H1 (cell line): ENCODE measurements at regions not wholly inside any gene's neighbourhood (a gene's known extent, or its start where the extent isn't known, plus 50 kb on each side); places are given as distances from the start of the nearest gene placed in this dataset.

Experiments
- CTCF ChIA-PET: fragments of 300-600 bp; sonication (Branson Sonifier 250); formaldehyde crosslinking; loops from one replicate; lab custom pipeline; 2021; ENCODE audit not compliant: partially characterized antibody; lab: Charles Lee
- POLR2A ChIA-PET: fragments of 300-600 bp; sonication (Branson Sonifier 250); formaldehyde crosslinking; loops from one replicate; lab custom pipeline; 2021; ENCODE audit warnings: inconsistent platforms; ENCODE audit not compliant: partially characterized antibody; lab: Charles Lee
- DNase-seq, 2 experiments: peaks; one replicate each; pipeline versions ENCODE4 v3.0.0 to v3.0.0-alpha.2; 2010 to 2022; ENCODE audit warnings: low spot score in 2 of 2, low read depth in 1 of 2, mixed read lengths in 1 of 2
- FAIRE-seq: peaks from 2 replicates; lab custom pipeline; 2011; peaks lifted over from hg19 to GRCh38; lab: Jason Lieb, UNC
- H2AFZ ChIP-seq: 2 replicates; pipeline ENCODE4 v1.8.1; 2012; ENCODE audit warnings: low read length, inconsistent platforms
- H2AK5ac ChIP-seq: 2 replicates; pipeline ENCODE4 v1.6.1; 2013; ENCODE audit warnings: low read depth, low read length
- H2BK120ac ChIP-seq: replicated peaks from 2 replicates; pipeline ENCODE3; 2013; ENCODE audit warnings: low read depth, low read length, inconsistent platforms
- H2BK12ac ChIP-seq: 2 replicates; pipeline ENCODE4 v1.6.1; 2013; ENCODE audit warnings: low read depth, low read length
- H2BK15ac ChIP-seq: 2 replicates; pipeline ENCODE4 v1.6.1; 2013; ENCODE audit warnings: low read length
- H2BK20ac ChIP-seq: 2 replicates; pipeline ENCODE4 v1.6.1; 2013; ENCODE audit warnings: low read length
- H2BK5ac ChIP-seq: 2 replicates; pipeline ENCODE4 v1.6.1; 2013; ENCODE audit warnings: low read depth, low read length
- H3K14ac ChIP-seq: 2 replicates; pipeline ENCODE4 v1.6.1; 2013; ENCODE audit warnings: inconsistent platforms; ENCODE audit not compliant: insufficient read length
- H3K18ac ChIP-seq: 2 replicates; pipeline ENCODE4 v1.6.1; 2013; ENCODE audit warnings: low read length; ENCODE audit errors: extremely low read depth
- H3K23ac ChIP-seq: 2 replicates; pipeline ENCODE4 v1.6.1; 2013; ENCODE audit warnings: inconsistent platforms; ENCODE audit not compliant: insufficient read length
- H3K23me2 ChIP-seq: 2 replicates; pipeline ENCODE4 v1.6.1; 2013; ENCODE audit warnings: low read depth, low read length
- H3K27ac ChIP-seq: 2 replicates; pipeline ENCODE4 v1.6.1; 2011; ENCODE audit warnings: low read depth, low read length, inconsistent platforms
- H3K27me3 ChIP-seq, 4 experiments: replicated peaks in 1 of 4; 1 replicate in 1 of 4; 2 replicates in 3 of 4; pipeline versions ENCODE4 v1.6.1 to v1.8.1; 2011 to 2013; ENCODE audit warnings: low read length in 3 of 4, mild to moderate bottlenecking in 3 of 4, inconsistent platforms in 2 of 4, mixed read lengths in 2 of 4, moderate library complexity in 1 of 4; ENCODE audit not compliant: control insufficient read depth in 3 of 4, insufficient read depth in 3 of 4; ENCODE audit errors: extremely low read depth in 1 of 4
- H3K36me3 ChIP-seq, 4 experiments: 2 replicates each; pipeline versions ENCODE4 v1.6.1 to v1.8.1; 2011 to 2013; ENCODE audit warnings: mild to moderate bottlenecking in 4 of 4, low read length in 3 of 4, moderate library complexity in 2 of 4, control low read depth in 1 of 4, inconsistent platforms in 1 of 4; ENCODE audit not compliant: insufficient read depth in 4 of 4, control insufficient read depth in 2 of 4
- H3K4ac ChIP-seq: replicated peaks from 2 replicates; pipeline ENCODE3; 2013; ENCODE audit warnings: low read length, low read depth, mixed read lengths, inconsistent platforms; ENCODE audit not compliant: insufficient read length
- H3K4me1 ChIP-seq, 4 experiments: replicated peaks in 1 of 4; 1 replicate in 1 of 4; 2 replicates in 3 of 4; pipeline versions ENCODE4 v1.6.1 to v1.8.1; 2011 to 2013; ENCODE audit warnings: low read length in 3 of 4, inconsistent platforms in 2 of 4, mixed read lengths in 1 of 4; ENCODE audit not compliant: insufficient read depth in 4 of 4, control insufficient read depth in 3 of 4
- H3K4me2 ChIP-seq, 2 experiments: 2 replicates each; pipeline versions ENCODE4 v1.6.1 to v1.8.1; 2011 to 2013; ENCODE audit warnings: low read depth in 2 of 2, low read length in 2 of 2, control low read depth in 1 of 2, inconsistent platforms in 1 of 2, mild to moderate bottlenecking in 1 of 2; ENCODE audit not compliant: insufficient read depth in 1 of 2
- H3K4me3 ChIP-seq, 4 experiments: fragments of 200-600, 300-600 bp in 1 of 4; sonication (generic), shearing (Covaris generic), sonication (Bioruptor Twin) in 1 of 4; 2 replicates each; pipeline versions ENCODE4 v1.5.1 to v1.8.1; 2011 to 2016; ENCODE audit warnings: low read length in 4 of 4, low read depth in 3 of 4, control low read depth in 2 of 4, inconsistent platforms in 2 of 4, mild to moderate bottlenecking in 2 of 4, mixed read lengths in 1 of 4, moderate library complexity in 1 of 4; ENCODE audit not compliant: insufficient read depth in 2 of 4; ENCODE audit errors: extremely low read depth in 1 of 4
- H3K56ac ChIP-seq: replicated peaks from 2 replicates; pipeline ENCODE3; 2013; ENCODE audit warnings: low read depth, mild to moderate bottlenecking, mixed read lengths, low read length, inconsistent platforms; ENCODE audit not compliant: insufficient read length
- H3K79me1 ChIP-seq: 2 replicates; pipeline ENCODE4 v1.6.1; 2013; ENCODE audit warnings: low read depth, low read length, control low read depth
- H3K79me2 ChIP-seq, 2 experiments: 2 replicates each; pipeline versions ENCODE4 v1.6.1 to v1.8.1; 2012 to 2013; ENCODE audit warnings: low read length in 2 of 2, mild to moderate bottlenecking in 2 of 2, inconsistent platforms in 1 of 2; ENCODE audit not compliant: insufficient read depth in 2 of 2, control insufficient read depth in 1 of 2
- H3K9ac ChIP-seq, 4 experiments: replicated peaks in 1 of 4; 1 replicate in 1 of 4; 2 replicates in 3 of 4; pipeline versions ENCODE4 v1.6.1 to v1.8.1; 2011 to 2013; ENCODE audit warnings: low read depth in 3 of 4, low read length in 3 of 4, control low read depth in 2 of 4, mild to moderate bottlenecking in 2 of 4, moderate library complexity in 2 of 4, inconsistent platforms in 1 of 4; ENCODE audit errors: extremely low read depth in 1 of 4
- H3K9me3 ChIP-seq, 2 experiments: 2 replicates each; pipeline versions ENCODE4 v1.6.1 to v1.8.1; 2012 to 2013; ENCODE audit warnings: mild to moderate bottlenecking in 2 of 2, moderate library complexity in 2 of 2, control low read depth in 1 of 2, inconsistent platforms in 1 of 2, low read depth in 1 of 2, low read length in 1 of 2, mixed read lengths in 1 of 2; ENCODE audit not compliant: insufficient read depth in 2 of 2
- H4K20me1 ChIP-seq, 2 experiments: replicated peaks in 1 of 2; 2 replicates each; pipeline versions ENCODE3 to v1.8.1; 2011 to 2013; ENCODE audit warnings: inconsistent platforms in 2 of 2, low read length in 2 of 2, mild to moderate bottlenecking in 1 of 2; ENCODE audit not compliant: insufficient read depth in 2 of 2, control insufficient read depth in 1 of 2
- H4K5ac ChIP-seq: 2 replicates; pipeline ENCODE4 v1.6.1; 2013; ENCODE audit warnings: low read length, low read depth, mixed read lengths, inconsistent platforms; ENCODE audit not compliant: insufficient read length
- H4K8ac ChIP-seq: 2 replicates; pipeline ENCODE4 v1.8.0; 2013; ENCODE audit warnings: mild to moderate bottlenecking, moderate library complexity, low read length, inconsistent platforms; ENCODE audit not compliant: insufficient read depth; ENCODE audit errors: extremely low read depth
- H4K91ac ChIP-seq: replicated peaks from 2 replicates; pipeline ENCODE3; 2013; ENCODE audit warnings: low read length, mixed read lengths, inconsistent platforms; ENCODE audit not compliant: insufficient read length
- EZH2 ChIP-seq: fragments of 200-600 bp; sonication (generic); IDR thresholded peaks from 2 replicates; pipeline ENCODE4 v1.7.1; 2012; ENCODE audit warnings: low read depth, mild to moderate bottlenecking, moderate library complexity, low read length, inconsistent platforms; ENCODE audit not compliant: severe bottlenecking
- HDAC2 ChIP-seq, 2 experiments: fragments of 300-600 bp in 1 of 2; sonication (generic) in 1 of 2; IDR thresholded peaks; 2 replicates each; pipeline ENCODE4 v1.6.1; 2011 to 2012; ENCODE audit warnings: low read depth in 2 of 2, low read length in 2 of 2, mild to moderate bottlenecking in 2 of 2, moderate library complexity in 2 of 2, borderline replicate concordance in 1 of 2, inconsistent platforms in 1 of 2
- JUN ChIP-seq: IDR thresholded peaks from 2 replicates; pipeline ENCODE4 v1.6.1; 2011; ENCODE audit warnings: low read depth, mild to moderate bottlenecking, improper control_type of control experiment, low read length
- JUND ChIP-seq: IDR thresholded peaks from 2 replicates; pipeline ENCODE4 v1.6.1; 2011; ENCODE audit warnings: mild to moderate bottlenecking, improper control_type of control experiment, low read length
- NRF1 ChIP-seq: IDR thresholded peaks from 2 replicates; pipeline ENCODE4 v1.6.1; 2011; ENCODE audit warnings: mild to moderate bottlenecking, low read depth, low read length, improper control_type of control experiment
- PHF8 ChIP-seq: fragments of 200-600 bp; sonication (generic); conservative IDR thresholded peaks from 2 replicates; pipeline ENCODE4 v1.7.1; 2012; ENCODE audit warnings: low read depth, mild to moderate bottlenecking, inconsistent platforms, low read length, moderate library complexity
- POLR2A ChIP-seq, 2 experiments: IDR thresholded peaks; 1 replicate in 1 of 2; 2 replicates in 1 of 2; pipeline ENCODE4 v1.6.1; 2011; ENCODE audit warnings: low read depth in 2 of 2, low read length in 2 of 2, mild to moderate bottlenecking in 2 of 2; ENCODE audit errors: control extremely low read depth in 1 of 2
- RBBP5 ChIP-seq: IDR thresholded peaks from 2 replicates; pipeline ENCODE4 v1.7.1; 2012; ENCODE audit warnings: low read depth, mild to moderate bottlenecking, inconsistent platforms, low read length, moderate library complexity, borderline replicate concordance
- RFX5 ChIP-seq: IDR thresholded peaks from 2 replicates; pipeline ENCODE4 v1.6.1; 2011; ENCODE audit warnings: low read depth, low read length, improper control_type of control experiment, borderline replicate concordance
- SRF ChIP-seq: IDR thresholded peaks from 2 replicates; pipeline ENCODE4 v1.6.1; 2011; ENCODE audit warnings: mild to moderate bottlenecking, low read depth, low read length, moderate library complexity
- SUZ12 ChIP-seq: fragments of 200-600 bp; sonication (generic); IDR thresholded peaks from 2 replicates; pipeline ENCODE4 v1.6.1; 2012; ENCODE audit warnings: mild to moderate bottlenecking, inconsistent platforms, low read length, moderate library complexity, mixed read lengths
- TCF12 ChIP-seq: IDR thresholded peaks from 2 replicates; pipeline ENCODE4 v1.6.1; 2011; ENCODE audit warnings: low read depth, mild to moderate bottlenecking, low read length
- TEAD4 ChIP-seq: IDR thresholded peaks from 2 replicates; pipeline ENCODE4 v1.6.1; 2012; ENCODE audit warnings: low read depth, low read length, inconsistent platforms, mixed read lengths
- WGBS, 2 experiments: shearing (Covaris generic) in 1 of 2; methylation state at CpG; one replicate each; pipeline versions ENCODE4 v1.1.6 to v1.1.7; 2013 to 2015; ENCODE audit warnings: low lambda C conversion rate in 2 of 2, mixed read lengths in 2 of 2, inconsistent platforms in 1 of 2, low coverage in 1 of 2, missing lambda C conversion rate in 1 of 2; ENCODE audit not compliant: insufficient replicate concordance in 2 of 2, insufficient coverage in 1 of 2, insufficient read length in 1 of 2; ENCODE audit errors: extremely low coverage in 1 of 2, missing lambda C conversion rate in 1 of 2; 5-methylcytosine and 5-hydroxymethylcytosine counted together
- TF ChIP-seq, protein P1 (sequence below): IDR thresholded peaks from 2 replicates; pipeline ENCODE4 v1.6.1; 2012; ENCODE audit warnings: inconsistent platforms
- TF ChIP-seq, protein P2 (sequence below): IDR thresholded peaks from 2 replicates; pipeline ENCODE4 v1.6.1; 2012; ENCODE audit warnings: inconsistent platforms

DNA sequence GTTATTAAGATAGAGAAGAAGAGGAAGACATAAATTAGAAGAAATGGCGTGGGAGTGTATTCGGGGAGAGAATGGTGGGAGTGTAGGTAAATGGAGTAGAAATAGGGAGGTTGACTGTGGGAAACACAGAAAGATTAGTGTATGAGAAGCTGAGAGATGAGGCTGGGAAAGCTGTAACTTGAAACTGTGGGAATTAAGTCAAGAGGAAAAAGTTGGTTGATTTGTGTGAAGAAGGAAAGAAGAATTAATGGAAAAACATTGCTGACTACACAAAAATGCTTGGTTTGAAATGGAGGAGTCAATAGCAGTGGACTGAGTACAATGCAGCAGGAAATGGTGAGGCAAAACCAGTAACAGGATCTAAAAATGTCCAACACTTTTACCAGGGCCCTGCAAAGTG lies 448.3 kb downstream of the PTPRC start:
- CTCF ChIA-PET: no interaction called here
- no peak overlapping the region for H2BK20ac ChIP-seq
- no peak overlapping the region for H2BK15ac ChIP-seq
- no peak overlapping the region for H4K5ac ChIP-seq
- H3K4me1 ChIP-seq: no peaks in the 10 kb centered on the region
- H3K36me3 ChIP-seq: no peaks in the 10 kb centered on the region
- no peak overlapping the region for H2AK5ac ChIP-seq
- H2BK120ac ChIP-seq: no peak overlapping the region
- no peaks in the 10 kb centered on the region for H3K27me3 ChIP-seq
- no peaks in the 10 kb centered on the region for H3K9me3 ChIP-seq
- 93 to 98% methylated on average over 2 of the region's 2 CpGs for WGBS, 2 experiments
- no peak overlapping the region for H3K18ac ChIP-seq
- H3K23ac ChIP-seq: no peak overlapping the region
- no peak overlapping the region for H3K14ac ChIP-seq
- H2BK5ac ChIP-seq: no peak overlapping the region
- no peak overlapping the region for H2AFZ ChIP-seq
- no peak overlapping the region for H3K4ac ChIP-seq
- DNase-seq (no peak), FAIRE-seq (no peak)
- H4K20me1 ChIP-seq: no peaks in the 10 kb centered on the region
- no peak overlapping the region for H3K27ac ChIP-seq
- no peak overlapping the region for H3K9ac ChIP-seq
- no peaks in the 10 kb centered on the region for H3K23me2 ChIP-seq
- H3K79me1 ChIP-seq: no peaks in the 10 kb centered on the region
- H4K91ac ChIP-seq: no peak overlapping the region
- POLR2A ChIA-PET: no interaction called here
- H3K79me2 ChIP-seq: no peaks in the 10 kb centered on the region
- no peak overlapping the region for H3K4me3 ChIP-seq
- no peak overlapping the region for H4K8ac ChIP-seq
- H3K4me2 ChIP-seq: no peak overlapping the region
- H2BK12ac ChIP-seq: no peak overlapping the region
- no peak overlapping the region for H3K56ac ChIP-seq
- no peak for TF ChIP-seq SRF
- TF ChIP-seq JUND: no peak
- TF ChIP-seq, protein P1, sequence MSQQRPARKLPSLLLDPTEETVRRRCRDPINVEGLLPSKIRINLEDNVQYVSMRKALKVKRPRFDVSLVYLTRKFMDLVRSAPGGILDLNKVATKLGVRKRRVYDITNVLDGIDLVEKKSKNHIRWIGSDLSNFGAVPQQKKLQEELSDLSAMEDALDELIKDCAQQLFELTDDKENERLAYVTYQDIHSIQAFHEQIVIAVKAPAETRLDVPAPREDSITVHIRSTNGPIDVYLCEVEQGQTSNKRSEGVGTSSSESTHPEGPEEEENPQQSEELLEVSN: no peak
- no peak for TF ChIP-seq EZH2
- TF ChIP-seq, protein P2, sequence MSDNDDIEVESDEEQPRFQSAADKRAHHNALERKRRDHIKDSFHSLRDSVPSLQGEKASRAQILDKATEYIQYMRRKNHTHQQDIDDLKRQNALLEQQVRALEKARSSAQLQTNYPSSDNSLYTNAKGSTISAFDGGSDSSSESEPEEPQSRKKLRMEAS: no peak
- TF ChIP-seq NRF1: no peak
- TF ChIP-seq TEAD4: no peak
- TF ChIP-seq RFX5: no peak
- no peak for TF ChIP-seq SUZ12
- no peak for TF ChIP-seq PHF8
- TF ChIP-seq POLR2A (IDR thresholded peaks at IDR 0.05; ENCODE audit: control extremely low read depth in 1 of 2, low read depth in 2 of 2, low read length in 2 of 2): no peak
- no peak for TF ChIP-seq JUN
- no peak for TF ChIP-seq HDAC2 (IDR thresholded peaks at IDR 0.05; ENCODE audit: borderline replicate concordance in 1 of 2, low read depth in 2 of 2, low read length in 2 of 2)
- no peak for TF ChIP-seq TCF12
- TF ChIP-seq RBBP5: no peak
